Glutamatergic neuron (in vitro differentiated cells): ENCODE measurements at regions not wholly inside any gene's neighbourhood (a gene's known extent, or its start where the extent isn't known, plus 50 kb on each side); places are given as distances from the start of the nearest gene placed in this dataset.

Experiments used
- DNase-seq: peaks from one replicate; pipeline ENCODE4 v3.0.0; 2022
- H3K27ac Mint-ChIP-seq: one replicate; pipeline ENCODE4 v1.8.0; 2020; ENCODE audit warnings: mild to moderate bottlenecking, mixed read lengths, inconsistent platforms; ENCODE audit not compliant: unreplicated experiment
- H3K27me3 Mint-ChIP-seq: one replicate; pipeline ENCODE4 v1.8.0; 2020; ENCODE audit warnings: mild to moderate bottlenecking, moderate library complexity, mixed read lengths, inconsistent platforms; ENCODE audit not compliant: unreplicated experiment
- H3K36me3 Mint-ChIP-seq: one replicate; pipeline ENCODE4 v1.8.0; 2020; ENCODE audit warnings: mild to moderate bottlenecking, mixed read lengths, inconsistent platforms; ENCODE audit not compliant: unreplicated experiment
- H3K4me1 Mint-ChIP-seq: one replicate; pipeline ENCODE4 v1.8.0; 2020; ENCODE audit warnings: mild to moderate bottlenecking, low read depth, mixed read lengths, inconsistent platforms; ENCODE audit not compliant: unreplicated experiment
- H3K4me3 Mint-ChIP-seq: one replicate; pipeline ENCODE4 v1.8.0; 2020; ENCODE audit warnings: mild to moderate bottlenecking, mixed read lengths, inconsistent platforms; ENCODE audit not compliant: unreplicated experiment
- H3K9me3 Mint-ChIP-seq: one replicate; pipeline ENCODE4 v1.8.0; 2020; ENCODE audit warnings: mild to moderate bottlenecking, moderate library complexity, mixed read lengths, inconsistent platforms; ENCODE audit not compliant: unreplicated experiment
- TF ChIP-seq, protein P1 (sequence below): fragments of 200-600 bp; sonication (generic); IDR thresholded peaks from one replicate; pipeline ENCODE4 v1.5.0; 2021; ENCODE audit not compliant: partially characterized antibody, unreplicated experiment

DNA sequence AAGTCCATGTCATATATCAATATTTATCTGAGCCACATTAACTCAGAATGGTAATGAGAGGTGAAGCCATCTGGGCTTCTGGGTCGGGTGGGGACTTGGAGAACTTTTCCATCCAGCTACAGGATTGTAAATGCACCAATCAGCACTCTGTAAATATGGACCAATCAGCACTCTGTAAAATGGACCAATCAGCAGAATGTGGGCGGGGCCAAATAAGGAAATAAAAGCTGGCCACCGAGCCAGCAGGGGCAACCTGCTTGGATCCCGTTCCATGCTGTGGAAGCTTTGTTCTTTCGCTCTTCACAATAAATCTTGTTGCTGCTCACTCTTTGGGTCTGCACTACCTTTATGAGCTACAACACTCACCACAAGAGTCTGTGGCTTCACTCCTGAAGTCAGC is 253.4 kb downstream of the JRKL start:
- TF ChIP-seq, protein P1, sequence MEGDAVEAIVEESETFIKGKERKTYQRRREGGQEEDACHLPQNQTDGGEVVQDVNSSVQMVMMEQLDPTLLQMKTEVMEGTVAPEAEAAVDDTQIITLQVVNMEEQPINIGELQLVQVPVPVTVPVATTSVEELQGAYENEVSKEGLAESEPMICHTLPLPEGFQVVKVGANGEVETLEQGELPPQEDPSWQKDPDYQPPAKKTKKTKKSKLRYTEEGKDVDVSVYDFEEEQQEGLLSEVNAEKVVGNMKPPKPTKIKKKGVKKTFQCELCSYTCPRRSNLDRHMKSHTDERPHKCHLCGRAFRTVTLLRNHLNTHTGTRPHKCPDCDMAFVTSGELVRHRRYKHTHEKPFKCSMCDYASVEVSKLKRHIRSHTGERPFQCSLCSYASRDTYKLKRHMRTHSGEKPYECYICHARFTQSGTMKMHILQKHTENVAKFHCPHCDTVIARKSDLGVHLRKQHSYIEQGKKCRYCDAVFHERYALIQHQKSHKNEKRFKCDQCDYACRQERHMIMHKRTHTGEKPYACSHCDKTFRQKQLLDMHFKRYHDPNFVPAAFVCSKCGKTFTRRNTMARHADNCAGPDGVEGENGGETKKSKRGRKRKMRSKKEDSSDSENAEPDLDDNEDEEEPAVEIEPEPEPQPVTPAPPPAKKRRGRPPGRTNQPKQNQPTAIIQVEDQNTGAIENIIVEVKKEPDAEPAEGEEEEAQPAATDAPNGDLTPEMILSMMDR: no peak
- Mint-ChIP-seq H3K4me3 (no peak overlapping the region), H3K9me3 (no peaks in the 10 kb centered on the region), H3K27me3 (no peaks in the 10 kb centered on the region), H3K27ac (no peak overlapping the region), H3K4me1 (peaks cover 5% of the 10 kb centered on the region), H3K36me3 (no peaks in the 10 kb centered on the region)
- no peak for DNase-seq

DNA sequence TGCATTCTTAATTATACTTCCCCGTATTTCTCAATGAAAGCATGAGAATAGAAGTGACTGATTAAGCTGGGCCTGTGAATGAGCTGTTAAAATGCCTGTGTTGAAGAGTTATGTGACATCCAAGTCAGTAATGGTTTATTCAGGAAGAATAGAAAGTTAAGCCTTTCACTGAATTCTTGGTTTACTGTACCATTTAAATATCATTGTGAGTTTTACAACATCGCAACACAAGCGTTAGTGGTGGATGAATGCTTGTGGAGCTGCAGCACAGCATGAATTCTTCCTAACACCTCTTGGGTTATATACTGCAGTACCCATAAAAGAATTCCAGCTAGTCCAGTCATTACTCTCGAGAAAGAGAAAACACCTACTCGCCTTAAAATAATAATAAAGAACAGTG is 257.8 kb downstream of the JRKL start:
- no peak for DNase-seq
- peaks cover 5% of the 10 kb centered on the region for H3K4me1 Mint-ChIP-seq
- TF ChIP-seq, protein P1: no peak
- no peak overlapping the region for H3K27ac Mint-ChIP-seq
- no peak overlapping the region for H3K4me3 Mint-ChIP-seq
- H3K36me3 Mint-ChIP-seq: no peaks in the 10 kb centered on the region
- H3K27me3 Mint-ChIP-seq: no peaks in the 10 kb centered on the region
- H3K9me3 Mint-ChIP-seq: no peaks in the 10 kb centered on the region

DNA sequence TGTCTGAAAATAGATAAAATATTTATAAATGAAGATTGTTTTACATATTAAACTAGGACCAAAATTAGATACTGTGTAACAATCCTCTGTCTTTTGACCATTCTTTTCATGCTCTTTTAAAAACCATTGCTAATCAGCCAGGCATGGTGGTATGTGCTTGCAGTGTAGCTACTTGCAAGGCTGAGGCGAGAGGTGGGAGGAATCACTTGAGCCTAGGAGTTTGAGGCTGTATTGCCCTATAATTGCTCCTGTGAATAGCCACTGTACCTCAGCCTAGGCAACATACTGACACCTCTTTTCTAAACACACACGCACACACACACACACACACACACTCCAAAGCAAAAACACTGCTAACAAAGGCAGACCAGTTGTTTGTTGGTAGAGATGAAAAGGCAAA is 259.2 kb downstream of the JRKL start:
- no peak for DNase-seq
- Mint-ChIP-seq H3K27me3 (no peaks in the 10 kb centered on the region), H3K4me3 (no peak overlapping the region), H3K4me1 (peaks cover 5% of the 10 kb centered on the region), H3K36me3 (no peaks in the 10 kb centered on the region), H3K27ac (no peak overlapping the region), H3K9me3 (no peaks in the 10 kb centered on the region)
- TF ChIP-seq, protein P1: no peak

DNA sequence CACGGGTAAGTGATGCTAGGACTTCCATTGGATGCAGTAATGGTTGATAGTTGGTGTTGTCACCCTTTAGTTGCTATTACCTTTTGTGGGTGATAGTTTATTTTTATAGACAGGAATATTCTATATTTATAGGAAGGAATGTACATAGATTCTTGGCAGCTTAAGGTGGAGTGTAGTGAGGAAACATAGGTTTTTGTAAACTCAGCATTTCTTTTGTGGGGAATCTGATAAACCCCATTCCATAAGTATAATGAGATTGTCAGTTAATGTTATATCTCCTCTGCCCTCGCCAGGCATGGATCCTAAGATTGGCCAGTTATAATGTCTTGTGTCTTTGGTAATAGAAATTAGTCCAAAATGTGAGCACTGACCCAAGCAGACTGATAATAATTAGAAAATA is 262.7 kb downstream of the JRKL start:
- H3K4me1 Mint-ChIP-seq: no peaks in the 10 kb centered on the region
- no peaks in the 10 kb centered on the region for H3K9me3 Mint-ChIP-seq
- H3K36me3 Mint-ChIP-seq: no peaks in the 10 kb centered on the region
- H3K27me3 Mint-ChIP-seq: no peaks in the 10 kb centered on the region
- no peak for DNase-seq
- H3K4me3 Mint-ChIP-seq: no peak overlapping the region
- no peak overlapping the region for H3K27ac Mint-ChIP-seq
- TF ChIP-seq, protein P1: no peak

DNA sequence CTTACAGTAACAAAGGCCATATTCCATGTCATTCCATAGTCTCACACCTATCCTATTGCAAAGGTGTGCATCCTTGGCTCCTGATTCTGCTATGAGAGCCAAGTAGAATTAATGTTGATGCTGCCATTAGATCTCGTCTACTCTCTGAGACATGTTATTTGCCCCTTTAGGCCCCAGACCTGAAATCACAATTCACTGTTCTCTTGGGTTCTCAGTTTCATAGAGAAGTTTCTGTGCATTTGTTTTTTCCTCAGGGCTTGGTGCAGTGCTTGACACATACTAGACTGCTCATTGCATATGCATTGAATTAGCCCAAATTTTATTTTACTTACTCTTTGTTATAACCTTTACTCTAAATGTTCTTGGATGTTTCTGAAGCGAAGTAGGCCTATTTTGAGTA is 265.7 kb downstream of the JRKL start:
- TF ChIP-seq, protein P1: no peak
- H3K36me3 Mint-ChIP-seq: no peaks in the 10 kb centered on the region
- H3K9me3 Mint-ChIP-seq: no peaks in the 10 kb centered on the region
- no peak overlapping the region for H3K27ac Mint-ChIP-seq
- H3K27me3 Mint-ChIP-seq: no peaks in the 10 kb centered on the region
- no peak for DNase-seq
- H3K4me3 Mint-ChIP-seq: no peak overlapping the region
- H3K4me1 Mint-ChIP-seq: no peaks in the 10 kb centered on the region
